IMR-90 (cell line): ENCODE measurements at regions not wholly inside any gene's neighbourhood (a gene's known extent, or its start where the extent isn't known, plus 50 kb on each side); places are given as distances from the start of the nearest gene placed in this dataset.

ENCODE experiments used
- ATAC-seq: fragments of 200-7000 bp; cut with Tn5 transposase; 2 replicates; pipeline ENCODE4 v1.9.1; 2020; ENCODE audit warnings: low read depth, mild to moderate bottlenecking, moderate library complexity
- BruUV-seq: library from RNA; stranded (reverse); fragments of 400-500 nt; replicated peaks from 2 replicates; lab custom pipeline; 2021; lab: Mats Ljungman, UMichigan
- CTCF ChIA-PET: fragments of 300-600 bp; formaldehyde crosslinking; extraction: SDS; loops from one replicate; lab custom pipeline; 2021; ENCODE audit warnings: antibody characterized with exemption; lab: Yijun Ruan, JAX
- POLR2A ChIA-PET: fragments of 300-600 bp; sonication (Branson Sonifier 250); formaldehyde crosslinking; loops from one replicate; lab custom pipeline; 2022; ENCODE audit warnings: antibody characterized with exemption; ENCODE audit not compliant: unreplicated experiment; lab: Charles Lee
- DNase-seq: peaks from one replicate; pipeline ENCODE4 v3.0.0; 2013
- H2AFZ ChIP-seq: replicated peaks from 2 replicates; pipeline ENCODE3; 2013; ENCODE audit warnings: low read length, mild to moderate bottlenecking; ENCODE audit not compliant: poor library complexity
- H2AK5ac ChIP-seq: 2 replicates; pipeline ENCODE4 v1.6.1; 2013; ENCODE audit warnings: low read depth, low read length, inconsistent platforms
- H2AK9ac ChIP-seq: replicated peaks from 2 replicates; pipeline ENCODE3; 2013; ENCODE audit warnings: mild to moderate bottlenecking, low read depth, low read length, moderate library complexity; ENCODE audit not compliant: poor library complexity
- H2BK120ac ChIP-seq: 2 replicates; pipeline ENCODE4 v1.6.1; 2013; ENCODE audit warnings: low read depth, low read length, inconsistent platforms
- H2BK15ac ChIP-seq: 3 replicates; pipeline ENCODE4 v1.6.1; 2013; ENCODE audit warnings: low read depth, low read length, inconsistent platforms
- H2BK20ac ChIP-seq: 2 replicates; pipeline ENCODE4 v1.6.1; 2013; ENCODE audit warnings: low read depth, mild to moderate bottlenecking, inconsistent platforms, low read length, moderate library complexity
- H2BK5ac ChIP-seq: 2 replicates; pipeline ENCODE4 v1.6.1; 2013; ENCODE audit warnings: mild to moderate bottlenecking, low read depth, low read length, inconsistent platforms; ENCODE audit not compliant: poor library complexity, severe bottlenecking
- H3K14ac ChIP-seq: replicated peaks from 2 replicates; pipeline ENCODE4 v1.6.1; 2013; ENCODE audit warnings: low read depth, low read length, inconsistent platforms
- H3K18ac ChIP-seq: 2 replicates; pipeline ENCODE4 v1.6.1; 2013; ENCODE audit warnings: low read depth, low read length, control low read depth
- H3K23ac ChIP-seq: 2 replicates; pipeline ENCODE4 v1.6.1; 2013; ENCODE audit warnings: low read depth, low read length, inconsistent platforms
- H3K27ac ChIP-seq: 2 replicates; pipeline ENCODE4 v1.5.1; 2013; ENCODE audit warnings: mild to moderate bottlenecking, control low read depth, low read length; ENCODE audit not compliant: insufficient read depth
- H3K27me3 ChIP-seq: 2 replicates; pipeline ENCODE4 v1.6.1; 2013; ENCODE audit warnings: low read length; ENCODE audit not compliant: control insufficient read depth, insufficient read depth
- H3K36me3 ChIP-seq: 2 replicates; pipeline ENCODE4 v1.6.1; 2013; ENCODE audit warnings: low read length, mixed read lengths; ENCODE audit not compliant: control insufficient read depth, insufficient read depth
- H3K4ac ChIP-seq: 2 replicates; pipeline ENCODE4 v1.6.1; 2013; ENCODE audit warnings: low read depth, low read length, inconsistent platforms
- H3K4me1 ChIP-seq: 2 replicates; pipeline ENCODE4 v1.6.1; 2013; ENCODE audit warnings: low read length, mixed read lengths; ENCODE audit not compliant: control insufficient read depth, insufficient read depth
- H3K4me2 ChIP-seq: 2 replicates; pipeline ENCODE4 v1.6.1; 2013; ENCODE audit warnings: low read depth, mild to moderate bottlenecking, control low read depth, low read length, moderate library complexity
- H3K4me3 ChIP-seq: 2 replicates; pipeline ENCODE4 v1.5.1; 2013; ENCODE audit warnings: low read depth, mild to moderate bottlenecking, control low read depth, low read length, moderate library complexity; ENCODE audit not compliant: insufficient read depth
- H3K56ac ChIP-seq: 2 replicates; pipeline ENCODE4 v1.6.1; 2013; ENCODE audit warnings: low read length, inconsistent platforms; ENCODE audit not compliant: insufficient read depth; ENCODE audit errors: extremely low read depth
- H3K79me1 ChIP-seq, 2 experiments: 2 replicates each; pipeline ENCODE4 v1.6.1; 2013; ENCODE audit warnings: low read length in 2 of 2, inconsistent platforms in 1 of 2, low read depth in 1 of 2
- H3K9ac ChIP-seq: 2 replicates; pipeline ENCODE4 v1.6.1; 2013; ENCODE audit warnings: low read depth, low read length, control low read depth
- H3K9me1 ChIP-seq: 2 replicates; pipeline ENCODE4 v1.6.1; 2013; ENCODE audit warnings: low read length, inconsistent platforms; ENCODE audit not compliant: insufficient read depth
- H3K9me3 ChIP-seq: 2 replicates; pipeline ENCODE4 v1.6.1; 2013; ENCODE audit warnings: low read length; ENCODE audit not compliant: control insufficient read depth, insufficient read depth
- H4K20me1 ChIP-seq: 2 replicates; pipeline ENCODE4 v1.6.1; 2013; ENCODE audit warnings: low read length, inconsistent platforms; ENCODE audit not compliant: insufficient read depth
- H4K5ac ChIP-seq: 2 replicates; pipeline ENCODE4 v1.6.1; 2013; ENCODE audit warnings: mild to moderate bottlenecking, low read depth, low read length, control low read depth
- H4K8ac ChIP-seq, 2 experiments: 2 replicates each; pipeline ENCODE4 v1.6.1; 2013; ENCODE audit warnings: low read depth in 2 of 2, low read length in 2 of 2, control low read depth in 1 of 2, inconsistent platforms in 1 of 2
- H4K91ac ChIP-seq: 2 replicates; pipeline ENCODE4 v1.6.1; 2013; ENCODE audit warnings: low read depth, low read length, inconsistent platforms; ENCODE audit not compliant: insufficient read depth
- BHLHE40 ChIP-seq: fragments of 150-350 bp; IDR thresholded peaks from 2 replicates; pipeline ENCODE4 v1.6.1; 2016; ENCODE audit warnings: mild to moderate bottlenecking, low read depth, low read length
- CEBPB ChIP-seq: IDR thresholded peaks from 2 replicates; pipeline ENCODE4 v1.6.1; 2012; ENCODE audit warnings: low read depth, low read length, improper control_type of control experiment
- CHD1 ChIP-seq: IDR thresholded peaks from 2 replicates; pipeline ENCODE4 v1.6.1; 2012; ENCODE audit warnings: low read depth, low read length, improper control_type of control experiment
- ELK1 ChIP-seq: fragments of 150-350 bp; IDR thresholded peaks from 2 replicates; pipeline ENCODE4 v1.6.1; 2016; ENCODE audit warnings: low read depth, mild to moderate bottlenecking, low read length, moderate library complexity, borderline replicate concordance
- FOS ChIP-seq: fragments of 150-350 bp; IDR thresholded peaks from 2 replicates; pipeline ENCODE4 v1.6.1; 2016; ENCODE audit warnings: low read depth, low read length
- MAFK ChIP-seq: IDR thresholded peaks from 2 replicates; pipeline ENCODE4 v1.6.1; 2012; ENCODE audit warnings: low read depth, low read length, improper control_type of control experiment
- MAZ ChIP-seq: IDR thresholded peaks from 2 replicates; pipeline ENCODE4 v1.6.1; 2012; ENCODE audit warnings: low read depth, mild to moderate bottlenecking, low read length, improper control_type of control experiment, moderate library complexity, borderline replicate concordance
- MXI1 ChIP-seq: IDR thresholded peaks from 2 replicates; pipeline ENCODE4 v1.6.1; 2012; ENCODE audit warnings: low read depth, mild to moderate bottlenecking, low read length, moderate library complexity, borderline replicate concordance
- NFE2L2 ChIP-seq: fragments of 150-350 bp; IDR thresholded peaks from 2 replicates; pipeline ENCODE4 v1.6.1; 2016; ENCODE audit warnings: low read depth, mild to moderate bottlenecking, low read length
- POLR2A ChIP-seq: IDR thresholded peaks from 2 replicates; pipeline ENCODE4 v1.6.1; 2012; ENCODE audit warnings: mild to moderate bottlenecking, low read depth, low read length
- RAD21 ChIP-seq: IDR thresholded peaks from 2 replicates; pipeline ENCODE4 v1.6.1; 2012; ENCODE audit warnings: low read length, improper control_type of control experiment
- RCOR1 ChIP-seq: IDR thresholded peaks from 2 replicates; pipeline ENCODE4 v1.6.1; 2012; ENCODE audit warnings: mild to moderate bottlenecking, low read length, improper control_type of control experiment; ENCODE audit not compliant: insufficient replicate concordance
- RFX5 ChIP-seq: IDR thresholded peaks from 2 replicates; pipeline ENCODE4 v1.8.0; 2012; ENCODE audit warnings: low read depth, mild to moderate bottlenecking, low read length, moderate library complexity
- SMC3 ChIP-seq: fragments of 150-350 bp; IDR thresholded peaks from 2 replicates; pipeline ENCODE4 v1.6.1; 2016; ENCODE audit warnings: low read depth, mild to moderate bottlenecking, antibody characterized with exemption, low read length, moderate library complexity
- USF2 ChIP-seq: fragments of 150-350 bp; IDR thresholded peaks from 2 replicates; pipeline ENCODE4 v1.6.1; 2017; ENCODE audit warnings: mild to moderate bottlenecking, antibody characterized with exemption, low read length, low read depth
- WGBS, 2 experiments: methylation state at CpG; one replicate each; pipeline versions ENCODE4 v1.1.5 to v1.1.7; 2013; ENCODE audit warnings: missing lambda C conversion rate in 2 of 2; ENCODE audit not compliant: insufficient read length in 1 of 2; ENCODE audit errors: extremely low coverage in 2 of 2; 5-methylcytosine and 5-hydroxymethylcytosine counted together
- dilution Hi-C: fragments of 300-500 bp; cut with HindIII; formaldehyde crosslinking; loops from one replicate; pipeline ENCODE4 v1.14.3; 2018; ENCODE audit warnings: low sequenced_read_pairs; ENCODE audit not compliant: unreplicated experiment
- in situ Hi-C: fragments of 300-500 bp; cut with MboI; formaldehyde crosslinking; loops from 3 replicates; pipeline ENCODE4 v1.14.3; 2019; ENCODE audit warnings: low sequenced_read_pairs, inconsistent platforms, mixed read lengths
- intact Hi-C: fragments of 100-400 bp; cut with micrococcal nuclease; formaldehyde crosslinking; loops from 2 replicates; pipeline ENCODE4 v1.10.0; 2022
- TF ChIP-seq, protein P1 (sequence below): conservative IDR thresholded peaks from 2 replicates; pipeline ENCODE4 v1.5.1; 2012; ENCODE audit warnings: mild to moderate bottlenecking, low read depth, low read length, improper control_type of control experiment

DNA sequence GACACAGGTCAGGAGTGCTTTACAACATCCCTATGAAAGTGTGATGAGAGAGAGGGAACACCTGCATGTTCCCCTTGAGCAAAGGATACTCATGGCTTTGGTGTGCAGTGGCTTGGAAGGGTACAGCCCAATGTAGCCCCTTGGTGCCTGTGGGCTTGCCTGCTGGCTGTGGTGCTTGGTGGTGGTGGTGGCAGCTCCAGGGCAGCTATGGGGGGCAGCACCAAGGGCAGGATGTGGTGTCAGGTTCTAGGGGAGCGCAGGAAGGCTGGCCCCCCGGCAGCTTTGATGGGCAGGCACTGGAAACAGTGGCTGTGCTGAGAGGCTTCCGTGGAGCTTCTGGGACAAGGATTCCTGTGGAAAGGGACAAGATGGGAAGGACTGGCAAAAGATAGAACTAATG, 464.0 kb upstream of the ZMIZ1 start:
- no peak overlapping the region for H3K14ac ChIP-seq
- no peak overlapping the region for H2BK120ac ChIP-seq
- no peaks in the 10 kb centered on the region for H3K4me1 ChIP-seq
- no peaks in the 10 kb centered on the region for H3K36me3 ChIP-seq
- no CpG with 5 or more reads among the region's 3 CpGs for WGBS, 2 experiments
- H4K20me1 ChIP-seq: no peaks in the 10 kb centered on the region
- H2BK15ac ChIP-seq: no peak overlapping the region
- ChIA-PET CTCF (no interaction called here), POLR2A (no interaction called here)
- H3K18ac ChIP-seq: no peak overlapping the region
- no peaks in the 10 kb centered on the region for H3K9me1 ChIP-seq
- H2AK5ac ChIP-seq: no peak overlapping the region
- no peak overlapping the region for H2AFZ ChIP-seq
- no peak overlapping the region for H3K56ac ChIP-seq
- no peak overlapping the region for H4K91ac ChIP-seq
- no TSS peak for BruUV-seq
- in situ Hi-C loops (no loop called here), dilution Hi-C loops (no loop called here), intact Hi-C loops (no loop called here)
- TF ChIP-seq MAFK: no peak
- no peak for TF ChIP-seq CHD1
- no peak for TF ChIP-seq RAD21
- no peak for TF ChIP-seq USF2
- no peak for TF ChIP-seq MAZ
- no peak for TF ChIP-seq RCOR1
- TF ChIP-seq, protein P1, sequence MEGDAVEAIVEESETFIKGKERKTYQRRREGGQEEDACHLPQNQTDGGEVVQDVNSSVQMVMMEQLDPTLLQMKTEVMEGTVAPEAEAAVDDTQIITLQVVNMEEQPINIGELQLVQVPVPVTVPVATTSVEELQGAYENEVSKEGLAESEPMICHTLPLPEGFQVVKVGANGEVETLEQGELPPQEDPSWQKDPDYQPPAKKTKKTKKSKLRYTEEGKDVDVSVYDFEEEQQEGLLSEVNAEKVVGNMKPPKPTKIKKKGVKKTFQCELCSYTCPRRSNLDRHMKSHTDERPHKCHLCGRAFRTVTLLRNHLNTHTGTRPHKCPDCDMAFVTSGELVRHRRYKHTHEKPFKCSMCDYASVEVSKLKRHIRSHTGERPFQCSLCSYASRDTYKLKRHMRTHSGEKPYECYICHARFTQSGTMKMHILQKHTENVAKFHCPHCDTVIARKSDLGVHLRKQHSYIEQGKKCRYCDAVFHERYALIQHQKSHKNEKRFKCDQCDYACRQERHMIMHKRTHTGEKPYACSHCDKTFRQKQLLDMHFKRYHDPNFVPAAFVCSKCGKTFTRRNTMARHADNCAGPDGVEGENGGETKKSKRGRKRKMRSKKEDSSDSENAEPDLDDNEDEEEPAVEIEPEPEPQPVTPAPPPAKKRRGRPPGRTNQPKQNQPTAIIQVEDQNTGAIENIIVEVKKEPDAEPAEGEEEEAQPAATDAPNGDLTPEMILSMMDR: no peak
- no peak for TF ChIP-seq ELK1
- no peak for TF ChIP-seq CEBPB
- TF ChIP-seq RFX5: no peak
- no peak for TF ChIP-seq BHLHE40
- no peak for TF ChIP-seq SMC3
- no peak for TF ChIP-seq NFE2L2
- no peak for TF ChIP-seq POLR2A
- no peak for TF ChIP-seq MXI1
- TF ChIP-seq FOS: no peak
- no peaks in the 10 kb centered on the region for H3K79me1 ChIP-seq
- no peak overlapping the region for H3K4me3 ChIP-seq
- no peak overlapping the region for H3K9ac ChIP-seq
- no peak for DNase-seq
- no peak overlapping the region for H3K4me2 ChIP-seq
- H3K4ac ChIP-seq: no peak overlapping the region
- H3K27me3 ChIP-seq: peaks cover 25% of the 10 kb centered on the region
- no peak overlapping the region for H3K23ac ChIP-seq
- H2BK5ac ChIP-seq: no peak overlapping the region
- no peak overlapping the region for H4K5ac ChIP-seq
- peaks cover under 1% of the 10 kb centered on the region; the same call in 1 of the 2 replicates for H3K9me3 ChIP-seq
- no peak overlapping the region for H2AK9ac ChIP-seq
- H3K27ac ChIP-seq: no peak overlapping the region
- no peak overlapping the region for H2BK20ac ChIP-seq
- no peak overlapping the region for H4K8ac ChIP-seq
- ATAC-seq: no peak
